HUES64 (cell line): ENCODE measurements at regions not wholly inside any gene's neighbourhood (a gene's known extent, or its start where the extent isn't known, plus 50 kb on each side); places are given as distances from the start of the nearest gene placed in this dataset.

Source experiments
- H3K27ac ChIP-seq: 2 replicates; pipeline ENCODE4 v1.7.0; 2013; ENCODE audit warnings: low read depth, low read length, inconsistent platforms
- H3K27me3 ChIP-seq: 2 replicates; pipeline ENCODE4 v1.6.1; 2013; ENCODE audit warnings: mild to moderate bottlenecking, low read length; ENCODE audit not compliant: insufficient read depth
- H3K36me3 ChIP-seq: 2 replicates; pipeline ENCODE4 v1.6.1; 2013; ENCODE audit warnings: mild to moderate bottlenecking, low read length; ENCODE audit not compliant: insufficient read depth
- H3K4me1 ChIP-seq: 2 replicates; pipeline ENCODE4 v1.6.1; 2013; ENCODE audit warnings: mild to moderate bottlenecking, low read length, moderate library complexity; ENCODE audit not compliant: insufficient read depth
- H3K4me3 ChIP-seq: 2 replicates; pipeline ENCODE4 v1.5.1; 2013; ENCODE audit warnings: mild to moderate bottlenecking, low read length, moderate library complexity
- H3K9ac ChIP-seq: 2 replicates; pipeline ENCODE4 v1.6.1; 2013; ENCODE audit warnings: mild to moderate bottlenecking, low read depth, low read length
- H3K9me3 ChIP-seq: 2 replicates; pipeline ENCODE4 v1.6.1; 2013; ENCODE audit warnings: low read depth, low read length; ENCODE audit not compliant: insufficient read depth
- WGBS: fragments of 150-250, 120-280 bp; methylation state at CpG from one replicate; pipeline ENCODE4 v1.1.7; 2013; ENCODE audit warnings: missing lambda C conversion rate; 5-methylcytosine and 5-hydroxymethylcytosine counted together

DNA sequence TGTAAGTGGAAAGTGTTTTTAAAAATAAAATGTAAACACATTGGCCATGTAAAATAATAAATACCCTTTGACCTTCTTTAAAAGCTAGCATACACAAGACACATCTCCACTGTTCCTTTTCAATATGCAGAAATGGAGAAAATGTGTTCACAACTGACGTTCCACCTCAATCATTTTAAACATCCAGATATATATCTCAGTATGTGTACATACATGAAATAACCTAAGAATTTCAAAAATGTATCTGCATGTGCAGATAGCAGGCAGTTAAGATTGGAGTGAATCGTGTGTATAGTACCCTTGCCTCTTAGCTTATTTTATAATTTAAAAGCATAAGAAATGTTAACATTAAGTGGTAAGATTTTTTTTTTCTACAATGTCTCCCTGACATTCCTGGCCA is 406.2 kb upstream of the FLRT2 start:
- Histone ChIP-seq H3K27ac (no peak overlapping the region), H3K4me1 (peaks cover 8% of the 10 kb centered on the region; the same call in 1 of the 2 replicates), H3K9me3 (no peaks in the 10 kb centered on the region), H3K4me3 (no peak overlapping the region), H3K27me3 (no peaks in the 10 kb centered on the region), H3K36me3 (no peaks in the 10 kb centered on the region), H3K9ac (no peak overlapping the region)
- 80% methylated on average over 1 of the region's 2 CpGs for WGBS

DNA sequence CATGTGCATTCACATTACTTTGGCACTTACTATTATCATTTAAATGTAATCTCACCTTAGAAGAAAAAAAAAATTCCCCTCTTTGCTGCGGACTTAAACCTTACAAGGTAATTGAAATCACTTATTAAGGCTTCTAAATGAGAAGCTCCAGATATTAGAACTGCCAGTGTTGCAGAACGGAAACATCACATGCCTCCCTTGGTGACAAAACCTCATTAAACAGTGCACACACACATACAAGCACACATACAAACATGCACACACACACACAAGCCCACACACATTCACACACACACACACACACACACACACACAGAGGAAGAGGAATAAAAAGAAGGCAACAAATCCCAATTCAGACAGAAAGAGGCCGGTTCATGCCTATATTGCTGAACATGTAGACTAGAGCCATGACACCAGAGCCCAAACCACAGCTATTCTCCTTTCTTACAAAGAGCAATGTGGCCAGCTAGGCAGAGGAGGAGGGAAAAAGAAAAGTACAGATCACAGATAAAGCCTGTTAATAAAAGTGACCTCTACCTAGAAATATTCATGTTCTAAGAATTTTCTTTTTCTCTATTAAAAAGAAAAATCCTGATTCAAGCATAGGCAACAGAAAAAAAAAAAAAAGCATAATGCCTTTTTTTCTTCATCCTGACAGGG is 405.2 kb upstream of the FLRT2 start:
- no peaks in the 10 kb centered on the region for H3K27me3 ChIP-seq
- H3K4me1 ChIP-seq, result peaks cover 8% of the 10 kb centered on the region; the same call in 1 of the 2 replicates
- no peak overlapping the region for H3K27ac ChIP-seq
- H3K36me3 ChIP-seq, result no peaks in the 10 kb centered on the region
- no peak overlapping the region for H3K4me3 ChIP-seq
- H3K9ac ChIP-seq, result no peak overlapping the region
- no peaks in the 10 kb centered on the region for H3K9me3 ChIP-seq
- 91% methylated on average over 3 of the region's 3 CpGs for WGBS

DNA sequence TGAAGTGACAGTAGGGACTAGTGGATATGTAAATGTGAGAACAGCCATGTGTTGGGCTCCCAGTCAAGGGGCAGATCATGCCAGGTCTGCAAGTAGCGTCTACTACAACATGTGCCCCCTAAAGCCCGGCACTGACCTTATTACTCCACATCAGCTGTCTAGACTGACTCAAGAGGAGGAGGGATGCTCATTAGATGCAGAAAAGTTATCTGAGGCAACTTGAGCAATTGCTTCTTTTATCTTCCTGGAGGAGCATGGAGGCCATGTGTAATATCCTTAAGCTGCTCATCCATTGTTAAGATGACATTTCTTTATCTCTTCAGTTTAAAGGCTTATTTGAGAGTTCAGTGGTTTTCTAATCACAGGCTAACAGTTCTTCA is 404.7 kb upstream of the FLRT2 start:
- H3K4me1 ChIP-seq, result peaks cover 8% of the 10 kb centered on the region; the same call in 1 of the 2 replicates
- no peak overlapping the region for H3K4me3 ChIP-seq
- H3K27ac ChIP-seq, result no peak overlapping the region
- WGBS, result 100% methylated on average over 2 of the region's 2 CpGs
- H3K27me3 ChIP-seq, result no peaks in the 10 kb centered on the region
- no peaks in the 10 kb centered on the region for H3K9me3 ChIP-seq
- no peaks in the 10 kb centered on the region for H3K36me3 ChIP-seq
- H3K9ac ChIP-seq, result no peak overlapping the region

DNA sequence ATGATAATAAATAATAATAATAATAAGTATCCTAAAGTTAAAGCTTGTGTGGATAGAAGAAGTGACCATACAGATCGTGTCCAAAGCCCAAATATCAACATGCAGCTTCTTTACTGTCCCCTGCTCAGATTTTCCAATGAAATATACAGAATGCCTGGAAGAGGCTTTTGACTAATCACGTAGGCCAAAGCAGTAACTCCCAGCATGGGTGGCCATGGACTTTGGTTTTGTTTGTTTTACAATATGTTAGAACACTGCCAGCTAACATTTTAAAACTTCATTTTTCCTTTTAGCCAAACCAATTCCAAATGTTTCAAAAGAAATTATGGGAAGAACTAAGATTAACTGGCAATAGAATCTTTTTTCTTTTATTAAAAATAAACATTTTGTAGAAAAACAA is 400.0 kb upstream of the FLRT2 start:
- no peak overlapping the region for H3K27ac ChIP-seq
- H3K4me1 ChIP-seq, result no peaks in the 10 kb centered on the region
- 100% methylated on average over 2 of the region's 2 CpGs for WGBS
- H3K27me3 ChIP-seq, result no peaks in the 10 kb centered on the region
- H3K4me3 ChIP-seq, result no peak overlapping the region
- no peaks in the 10 kb centered on the region for H3K9me3 ChIP-seq
- H3K9ac ChIP-seq, result no peak overlapping the region
- H3K36me3 ChIP-seq, result no peaks in the 10 kb centered on the region

DNA sequence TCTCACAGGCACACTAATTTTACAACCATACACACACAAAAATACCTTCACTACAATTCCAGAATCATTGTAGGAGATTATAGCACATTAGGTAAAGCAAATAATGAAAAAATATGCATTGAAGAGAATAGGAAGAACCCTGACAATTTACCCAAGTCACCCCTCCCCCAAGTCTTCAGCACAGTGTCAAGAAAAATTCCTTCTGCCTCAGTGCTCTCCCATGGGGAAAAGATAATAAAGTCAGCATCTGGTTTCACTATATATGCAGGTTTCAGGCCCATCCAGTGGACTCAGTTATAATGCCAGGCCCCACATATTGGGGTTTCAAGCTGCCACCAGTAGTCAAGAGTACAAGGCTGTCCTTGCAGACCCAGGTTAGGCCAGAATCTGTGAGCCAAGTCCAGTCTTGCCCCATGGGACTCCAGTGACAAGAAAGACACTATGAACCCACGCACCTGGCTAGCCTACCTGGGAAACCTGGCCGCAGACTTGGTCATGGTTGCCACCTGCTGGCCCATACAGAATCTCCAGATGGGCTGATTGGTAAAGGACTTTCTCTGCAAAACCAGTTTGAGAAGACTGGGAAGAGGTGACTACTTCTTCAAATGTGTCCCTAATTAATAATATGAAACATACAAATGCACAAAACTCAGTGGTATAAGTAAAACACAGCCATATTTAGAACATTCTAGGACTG is 398.6 kb upstream of the FLRT2 start:
- Histone ChIP-seq H3K4me1 (no peaks in the 10 kb centered on the region), H3K27me3 (no peaks in the 10 kb centered on the region), H3K27ac (no peak overlapping the region), H3K4me3 (no peak overlapping the region), H3K9me3 (no peaks in the 10 kb centered on the region), H3K36me3 (no peaks in the 10 kb centered on the region), H3K9ac (no peak overlapping the region)
- WGBS, result 74% methylated on average over 2 of the region's 2 CpGs

DNA sequence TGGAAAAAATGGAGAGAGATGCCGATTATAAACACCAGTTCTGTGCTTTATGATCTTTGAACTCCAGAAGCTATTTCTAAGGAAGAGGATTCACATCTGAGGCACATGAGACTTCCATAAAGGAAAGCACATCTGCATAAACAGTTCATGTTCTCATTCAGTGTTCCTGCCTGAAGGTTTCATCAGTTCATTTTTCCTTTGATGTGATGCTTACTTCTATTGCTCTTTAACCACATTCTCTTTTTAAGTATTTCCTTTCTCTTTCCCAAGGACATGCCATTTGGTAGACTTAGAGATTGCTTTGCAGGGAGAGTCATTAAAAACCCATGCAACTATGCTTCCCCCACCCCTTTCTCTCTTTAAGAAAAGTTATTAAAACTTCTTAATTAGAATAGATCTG is 387.0 kb upstream of the FLRT2 start:
- WGBS, result 90% methylated on average over 1 of the region's 1 CpG
- H3K27me3 ChIP-seq, result no peaks in the 10 kb centered on the region

DNA sequence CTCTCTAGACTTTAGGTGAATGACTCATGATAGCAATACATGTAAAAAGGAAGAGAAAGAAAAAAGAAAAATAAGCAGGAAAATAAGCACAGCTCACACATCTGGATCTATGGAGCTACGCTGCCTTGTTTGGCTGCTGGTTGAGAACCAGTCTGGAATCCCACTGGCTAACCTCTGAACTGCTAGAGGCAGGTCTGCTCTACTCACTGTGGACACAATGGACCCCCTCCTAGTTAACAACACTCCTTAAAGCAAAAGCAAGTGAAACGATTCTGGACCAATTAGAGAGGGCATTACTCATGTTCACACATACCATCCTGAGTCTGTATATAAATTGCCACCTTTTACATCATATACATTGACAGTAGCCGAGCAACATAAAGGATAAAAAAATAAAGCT is 383.2 kb upstream of the FLRT2 start:
- Histone ChIP-seq H3K27ac (no peak overlapping the region), H3K4me3 (no peak overlapping the region), H3K4me1 (no peaks in the 10 kb centered on the region), H3K9me3 (no peaks in the 10 kb centered on the region), H3K27me3 (no peaks in the 10 kb centered on the region), H3K9ac (no peak overlapping the region), H3K36me3 (no peaks in the 10 kb centered on the region)
- WGBS, result 91% methylated on average over 3 of the region's 3 CpGs

More for the DNA sequence above, 387.0 kb upstream of the FLRT2 start:
- Histone ChIP-seq H3K27ac (no peak overlapping the region), H3K9ac (no peak overlapping the region), H3K9me3 (no peaks in the 10 kb centered on the region), H3K4me3 (no peak overlapping the region), H3K36me3 (no peaks in the 10 kb centered on the region), H3K4me1 (no peaks in the 10 kb centered on the region)

DNA sequence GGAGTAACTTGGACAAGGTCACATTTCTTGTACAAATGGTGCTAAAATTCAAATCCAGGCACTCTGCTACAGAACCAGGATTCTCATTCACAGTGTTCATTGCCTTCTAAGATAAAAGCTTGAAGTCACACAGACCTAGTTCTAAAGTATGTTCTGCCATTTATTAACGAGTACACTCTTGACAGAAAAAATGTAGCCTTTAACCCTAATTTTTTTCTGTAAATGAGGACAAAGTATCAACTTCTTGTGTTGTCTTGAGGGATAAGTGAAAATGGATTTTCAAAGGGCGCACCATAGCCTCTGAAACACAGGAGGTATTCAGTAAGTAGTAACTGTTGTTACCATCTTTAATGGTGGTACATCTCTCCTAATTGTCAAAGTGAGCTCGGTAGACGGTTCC is 379.8 kb upstream of the FLRT2 start:
- Histone ChIP-seq H3K9me3 (no peaks in the 10 kb centered on the region), H3K4me3 (no peak overlapping the region), H3K27ac (no peak overlapping the region), H3K4me1 (no peaks in the 10 kb centered on the region), H3K36me3 (no peaks in the 10 kb centered on the region), H3K27me3 (no peaks in the 10 kb centered on the region), H3K9ac (no peak overlapping the region)
- 82% methylated on average over 4 of the region's 4 CpGs for WGBS

DNA sequence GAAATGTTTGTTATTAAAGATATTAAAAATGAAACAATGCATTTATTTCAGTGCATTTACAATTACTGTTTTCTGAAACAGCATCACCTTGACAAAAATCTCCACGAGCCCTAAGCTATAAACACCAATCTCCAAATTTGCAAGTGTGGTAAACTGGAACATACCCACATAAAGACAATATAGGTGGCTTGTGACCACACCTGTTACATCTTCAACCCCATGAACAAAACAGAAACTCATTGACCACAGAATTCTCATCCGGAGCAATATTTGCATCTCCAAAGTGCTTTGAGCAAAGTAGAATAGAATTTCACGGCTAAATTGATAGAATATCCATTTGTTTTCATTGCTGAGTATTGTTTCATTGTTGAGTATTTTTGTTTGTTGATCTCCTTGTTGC is 375.2 kb upstream of the FLRT2 start:
- WGBS, result 77% methylated on average over 3 of the region's 3 CpGs
- H3K36me3 ChIP-seq, result no peaks in the 10 kb centered on the region
- H3K27me3 ChIP-seq, result no peaks in the 10 kb centered on the region
- H3K9ac ChIP-seq, result no peak overlapping the region
- H3K27ac ChIP-seq, result no peak overlapping the region
- H3K4me3 ChIP-seq, result no peak overlapping the region
- H3K9me3 ChIP-seq, result no peaks in the 10 kb centered on the region
- H3K4me1 ChIP-seq, result no peaks in the 10 kb centered on the region

DNA sequence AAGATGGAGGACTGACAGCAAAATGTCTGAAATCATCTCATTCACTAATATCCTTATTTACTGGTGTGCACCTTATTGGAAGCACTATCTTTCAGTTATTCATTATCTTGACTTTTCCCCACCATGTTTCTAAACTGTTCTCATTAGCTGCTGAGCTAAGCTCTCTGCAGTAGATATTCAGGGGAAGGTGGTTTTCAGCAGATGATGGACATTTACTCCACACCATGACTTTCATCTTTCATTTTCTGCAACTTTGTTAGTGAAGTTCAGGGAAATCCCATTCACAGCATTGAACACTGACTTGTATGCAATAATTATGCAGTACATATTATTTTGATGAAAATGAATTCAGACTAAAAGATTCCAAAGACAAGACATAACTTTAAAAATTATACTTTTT is 373.6 kb upstream of the FLRT2 start:
- Histone ChIP-seq H3K36me3 (no peaks in the 10 kb centered on the region), H3K9me3 (no peaks in the 10 kb centered on the region), H3K4me3 (no peak overlapping the region), H3K27ac (no peak overlapping the region), H3K4me1 (no peaks in the 10 kb centered on the region), H3K27me3 (no peaks in the 10 kb centered on the region), H3K9ac (no peak overlapping the region)

DNA sequence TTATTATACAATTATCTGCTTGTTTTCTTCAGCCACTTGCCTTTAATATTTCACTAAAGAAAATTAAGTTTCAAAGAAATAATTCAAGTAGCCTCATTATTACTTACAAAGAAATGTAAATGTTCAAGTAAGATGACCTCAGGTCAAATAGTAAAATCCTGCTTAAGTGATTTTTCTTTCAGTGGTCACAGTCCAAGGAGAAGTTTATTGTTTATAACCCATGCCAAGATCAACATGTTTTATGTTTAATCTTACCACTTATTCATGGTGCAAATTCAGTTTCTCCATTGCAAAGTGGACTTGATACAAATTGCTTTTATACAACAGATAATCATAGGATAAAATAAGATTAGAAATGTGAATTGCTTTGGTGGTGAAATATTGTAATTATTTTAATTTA is 370.2 kb upstream of the FLRT2 start:
- no peaks in the 10 kb centered on the region for H3K4me1 ChIP-seq
- no peak overlapping the region for H3K4me3 ChIP-seq
- H3K27ac ChIP-seq, result no peak overlapping the region
- no peaks in the 10 kb centered on the region for H3K9me3 ChIP-seq
- no peaks in the 10 kb centered on the region for H3K27me3 ChIP-seq
- H3K36me3 ChIP-seq, result no peaks in the 10 kb centered on the region
- H3K9ac ChIP-seq, result no peak overlapping the region

DNA sequence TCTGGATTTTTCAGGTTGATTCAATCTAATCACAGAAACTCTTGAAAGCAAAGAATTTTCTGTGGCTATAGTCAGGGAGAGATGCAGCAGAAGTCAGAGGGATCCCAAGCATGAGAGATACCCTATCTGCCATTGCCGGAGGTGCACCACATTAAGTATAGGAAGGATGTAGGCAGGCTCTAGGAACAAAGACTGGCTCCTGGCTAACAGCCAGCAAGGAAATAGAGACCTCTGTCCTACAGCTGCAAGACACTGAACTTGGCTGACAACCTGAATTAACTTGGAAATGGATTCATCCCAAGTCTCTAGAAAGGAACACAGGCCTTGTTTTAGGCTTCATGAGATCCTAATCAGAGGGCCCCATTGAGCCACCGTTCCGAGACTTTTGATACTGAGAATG is 364.9 kb upstream of the FLRT2 start:
- Histone ChIP-seq H3K27me3 (no peaks in the 10 kb centered on the region), H3K4me1 (no peaks in the 10 kb centered on the region), H3K36me3 (no peaks in the 10 kb centered on the region), H3K27ac (no peak overlapping the region), H3K4me3 (no peak overlapping the region), H3K9ac (no peak overlapping the region), H3K9me3 (no peaks in the 10 kb centered on the region)
- 96% methylated on average over 3 of the region's 3 CpGs for WGBS
